ENCODE measurements at regions not wholly inside any gene's neighbourhood (a gene's known extent, or its start where the extent isn't known, plus 50 kb on each side); places are given as distances from the start of the nearest gene placed in this dataset.

- H3K36me3 ChIP-seq = no peaks in the 10 kb centered on the region
- TF ChIP-seq, protein P1, sequence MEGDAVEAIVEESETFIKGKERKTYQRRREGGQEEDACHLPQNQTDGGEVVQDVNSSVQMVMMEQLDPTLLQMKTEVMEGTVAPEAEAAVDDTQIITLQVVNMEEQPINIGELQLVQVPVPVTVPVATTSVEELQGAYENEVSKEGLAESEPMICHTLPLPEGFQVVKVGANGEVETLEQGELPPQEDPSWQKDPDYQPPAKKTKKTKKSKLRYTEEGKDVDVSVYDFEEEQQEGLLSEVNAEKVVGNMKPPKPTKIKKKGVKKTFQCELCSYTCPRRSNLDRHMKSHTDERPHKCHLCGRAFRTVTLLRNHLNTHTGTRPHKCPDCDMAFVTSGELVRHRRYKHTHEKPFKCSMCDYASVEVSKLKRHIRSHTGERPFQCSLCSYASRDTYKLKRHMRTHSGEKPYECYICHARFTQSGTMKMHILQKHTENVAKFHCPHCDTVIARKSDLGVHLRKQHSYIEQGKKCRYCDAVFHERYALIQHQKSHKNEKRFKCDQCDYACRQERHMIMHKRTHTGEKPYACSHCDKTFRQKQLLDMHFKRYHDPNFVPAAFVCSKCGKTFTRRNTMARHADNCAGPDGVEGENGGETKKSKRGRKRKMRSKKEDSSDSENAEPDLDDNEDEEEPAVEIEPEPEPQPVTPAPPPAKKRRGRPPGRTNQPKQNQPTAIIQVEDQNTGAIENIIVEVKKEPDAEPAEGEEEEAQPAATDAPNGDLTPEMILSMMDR (IDR thresholded peaks at IDR 0.05; ENCODE audit: low read depth, low read length) = no peak
- H3K27me3 ChIP-seq = no peaks in the 10 kb centered on the region
- no peaks in the 10 kb centered on the region for H3K9me3 ChIP-seq
- no peak overlapping the region for H3K4me3 ChIP-seq (ENCODE audit: low read depth, low read length)
- DNase-seq = no peak
- H3K4me1 ChIP-seq = peaks cover 41% of the 10 kb centered on the region
Measured at GRCh38 chr6:106882601-106883518, 91.7 kb downstream of the CD24 start.

- Histone ChIP-seq H3K36me3 (no peaks in the 10 kb centered on the region), H3K4me1 (peaks cover 36% of the 10 kb centered on the region), H3K4me3 (ENCODE audit: low read depth, low read length) (no peak overlapping the region), H3K27me3 (no peaks in the 10 kb centered on the region), H3K9me3 (no peaks in the 10 kb centered on the region)
- no peak for DNase-seq
- TF ChIP-seq, protein P1 (IDR thresholded peaks at IDR 0.05; ENCODE audit: low read depth, low read length) = no peak
Measured at GRCh38 chr6:106882138-106882537, 92.4 kb downstream of the CD24 start.

DNA sequence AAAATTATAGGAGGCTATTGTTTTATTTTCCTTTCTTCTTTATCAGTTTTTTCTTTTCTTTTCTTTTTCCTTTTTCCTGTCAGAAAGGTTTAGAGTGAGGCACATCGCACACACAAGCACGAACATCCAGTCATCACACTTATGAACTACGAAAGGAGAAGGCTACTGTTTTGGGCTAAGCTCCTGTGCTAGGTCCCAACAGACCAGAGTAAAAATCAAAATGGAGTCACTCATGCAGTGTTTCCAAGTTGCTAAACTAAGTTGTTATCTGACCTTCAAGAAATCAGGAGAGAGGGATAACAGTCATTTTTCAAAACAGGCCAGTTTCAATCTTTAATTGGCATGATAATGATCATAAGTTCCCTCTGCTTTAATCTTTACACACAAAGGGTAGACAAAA, 93.6 kb downstream of the CD24 start:
- no peak for DNase-seq

DNA sequence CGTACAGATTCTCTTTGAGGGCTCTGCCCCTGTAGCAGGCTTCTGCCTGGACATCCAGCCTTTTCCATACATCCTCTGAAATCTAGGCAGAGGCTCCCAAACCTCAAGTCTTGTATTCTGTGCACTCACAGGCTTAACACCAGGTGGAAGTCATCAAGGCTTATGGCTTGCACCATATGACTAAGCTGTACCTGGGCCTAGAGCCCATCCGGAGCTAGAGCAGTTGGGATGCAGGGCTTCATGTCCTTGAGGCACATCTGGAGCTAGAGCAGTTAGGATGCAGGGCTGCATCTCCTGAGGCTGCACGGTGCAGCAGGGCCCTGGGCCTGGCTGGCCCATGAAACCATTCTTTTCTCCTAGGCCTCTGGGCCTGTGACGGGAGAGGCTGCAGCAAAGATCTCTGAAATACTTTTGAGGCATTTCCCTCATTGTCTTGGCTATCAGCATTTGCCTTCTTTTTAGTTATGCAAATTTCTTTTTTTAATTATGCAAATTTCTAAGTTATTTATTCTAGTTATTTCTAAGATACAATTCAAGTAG, 98.7 kb downstream of the CD24 start:
- Histone ChIP-seq H3K36me3 (no peaks in the 10 kb centered on the region), H3K4me3 (ENCODE audit: low read depth, low read length) (no peak overlapping the region), H3K4me1 (peaks cover 6% of the 10 kb centered on the region; the same call in 1 of the 2 replicates), H3K27me3 (no peaks in the 10 kb centered on the region), H3K9me3 (peaks cover 3% of the 10 kb centered on the region; the same call in 1 of the 2 replicates)
- no peak for DNase-seq
- TF ChIP-seq, protein P1 (IDR thresholded peaks at IDR 0.05; ENCODE audit: low read depth, low read length) = no peak

More for the DNA sequence above, 93.6 kb downstream of the CD24 start:
- Histone ChIP-seq H3K4me1 (peaks cover 24% of the 10 kb centered on the region), H3K27me3 (no peaks in the 10 kb centered on the region), H3K9me3 (no peaks in the 10 kb centered on the region), H3K36me3 (no peaks in the 10 kb centered on the region), H3K4me3 (ENCODE audit: low read depth, low read length) (no peak overlapping the region)
- TF ChIP-seq, protein P1 (IDR thresholded peaks at IDR 0.05; ENCODE audit: low read depth, low read length) = no peak

- TF ChIP-seq, protein P1 (IDR thresholded peaks at IDR 0.05; ENCODE audit: low read depth, low read length) = no peak
- Histone ChIP-seq H3K4me1 (peaks cover 6% of the 10 kb centered on the region; the same call in 1 of the 2 replicates), H3K9me3 (peaks cover 3% of the 10 kb centered on the region; the same call in 1 of the 2 replicates), H3K27me3 (no peaks in the 10 kb centered on the region), H3K36me3 (no peaks in the 10 kb centered on the region), H3K4me3 (ENCODE audit: low read depth, low read length) (no peak overlapping the region)
- DNase-seq = no peak
Measured at GRCh38 chr6:106874481-106874880, 100.0 kb downstream of the CD24 start.

- Histone ChIP-seq H3K36me3 (no peaks in the 10 kb centered on the region), H3K4me3 (ENCODE audit: low read depth, low read length) (no peak overlapping the region), H3K27me3 (no peaks in the 10 kb centered on the region), H3K9me3 (peaks cover 3% of the 10 kb centered on the region; the same call in 1 of the 2 replicates), H3K4me1 (peaks cover 6% of the 10 kb centered on the region; the same call in 1 of the 2 replicates)
- DNase-seq = peak; percentile 41
- TF ChIP-seq, protein P1 (IDR thresholded peaks at IDR 0.05; ENCODE audit: low read depth, low read length) = no peak
Measured at GRCh38 chr6:106872049-106872448, 102.5 kb downstream of the CD24 start.

All from BE2C (cell line).